HUES64 (cell line): ENCODE measurements at regions not wholly inside any gene's neighbourhood (a gene's known extent, or its start where the extent isn't known, plus 50 kb on each side); places are given as distances from the start of the nearest gene placed in this dataset.
A peak's percentile ranks its signal among the peaks of the same experiment; 100 is the strongest.

Source experiments
- H3K27ac ChIP-seq: 2 replicates; pipeline ENCODE4 v1.7.0; 2013; ENCODE audit warnings: low read depth, low read length, inconsistent platforms
- H3K27me3 ChIP-seq: 2 replicates; pipeline ENCODE4 v1.6.1; 2013; ENCODE audit warnings: mild to moderate bottlenecking, low read length; ENCODE audit not compliant: insufficient read depth
- H3K36me3 ChIP-seq: 2 replicates; pipeline ENCODE4 v1.6.1; 2013; ENCODE audit warnings: mild to moderate bottlenecking, low read length; ENCODE audit not compliant: insufficient read depth
- H3K4me1 ChIP-seq: 2 replicates; pipeline ENCODE4 v1.6.1; 2013; ENCODE audit warnings: mild to moderate bottlenecking, low read length, moderate library complexity; ENCODE audit not compliant: insufficient read depth
- H3K4me3 ChIP-seq: 2 replicates; pipeline ENCODE4 v1.5.1; 2013; ENCODE audit warnings: mild to moderate bottlenecking, low read length, moderate library complexity
- H3K9ac ChIP-seq: 2 replicates; pipeline ENCODE4 v1.6.1; 2013; ENCODE audit warnings: mild to moderate bottlenecking, low read depth, low read length
- H3K9me3 ChIP-seq: 2 replicates; pipeline ENCODE4 v1.6.1; 2013; ENCODE audit warnings: low read depth, low read length; ENCODE audit not compliant: insufficient read depth
- WGBS: fragments of 150-250, 120-280 bp; methylation state at CpG from one replicate; pipeline ENCODE4 v1.1.7; 2013; ENCODE audit warnings: missing lambda C conversion rate; 5-methylcytosine and 5-hydroxymethylcytosine counted together

- Histone ChIP-seq H3K27me3 (no peaks in the 10 kb centered on the region), H3K9me3 (no peaks in the 10 kb centered on the region), H3K27ac (no peak overlapping the region), H3K4me1 (no peaks in the 10 kb centered on the region), H3K36me3 (no peaks in the 10 kb centered on the region), H3K4me3 (no peak overlapping the region), H3K9ac (no peak overlapping the region)
- 60% methylated on average over 2 of the region's 3 CpGs for WGBS
These were observed 861.4 kb upstream of the NECTIN3 start for GRCh38 chr3:110210086-110210660.

- Histone ChIP-seq H3K9me3 (no peaks in the 10 kb centered on the region), H3K9ac (no peak overlapping the region), H3K27ac (no peak overlapping the region), H3K4me1 (no peaks in the 10 kb centered on the region), H3K36me3 (no peaks in the 10 kb centered on the region), H3K4me3 (no peak overlapping the region), H3K27me3 (no peaks in the 10 kb centered on the region)
- WGBS, result no CpG with 5 or more reads among the region's 1 CpG
These were observed 845.0 kb upstream of the NECTIN3 start for GRCh38 chr3:110226645-110227044.

GRCh38 chr3:110227991-110228390 is 843.6 kb upstream of the NECTIN3 start:
- 92% methylated on average over 4 of the region's 4 CpGs for WGBS
- Histone ChIP-seq H3K36me3 (no peaks in the 10 kb centered on the region), H3K4me1 (no peaks in the 10 kb centered on the region)

GRCh38 chr3:110234831-110235230 is 836.8 kb upstream of the NECTIN3 start:
- no peaks in the 10 kb centered on the region for H3K36me3 ChIP-seq
- H3K4me3 ChIP-seq, result no peak overlapping the region
- peaks cover 30% of the 10 kb centered on the region for H3K4me1 ChIP-seq
- H3K27me3 ChIP-seq, result no peaks in the 10 kb centered on the region
- no peak overlapping the region for H3K9ac ChIP-seq
- no peaks in the 10 kb centered on the region for H3K9me3 ChIP-seq
- 100% methylated on average over 1 of the region's 4 CpGs for WGBS
- no peak overlapping the region for H3K27ac ChIP-seq

More at GRCh38 chr3:110227991-110228390, 843.6 kb upstream of the NECTIN3 start:
- H3K9me3 ChIP-seq, result no peaks in the 10 kb centered on the region
- H3K9ac ChIP-seq, result no peak overlapping the region
- H3K4me3 ChIP-seq, result no peak overlapping the region
- no peaks in the 10 kb centered on the region for H3K27me3 ChIP-seq
- H3K27ac ChIP-seq, result no peak overlapping the region

GRCh38 chr3:110236976-110237610 is 834.5 kb upstream of the NECTIN3 start:
- H3K4me3 ChIP-seq, result no peak overlapping the region
- WGBS, result 63% methylated on average over 3 of the region's 3 CpGs
- H3K36me3 ChIP-seq, result no peaks in the 10 kb centered on the region
- no peaks in the 10 kb centered on the region for H3K9me3 ChIP-seq
- H3K27me3 ChIP-seq, result no peaks in the 10 kb centered on the region
- H3K27ac ChIP-seq, result peak overlapping the region; percentile 44
- no peak overlapping the region for H3K9ac ChIP-seq
- H3K4me1 ChIP-seq, result peaks cover 30% of the 10 kb centered on the region

- Histone ChIP-seq H3K36me3 (no peaks in the 10 kb centered on the region), H3K27me3 (no peaks in the 10 kb centered on the region), H3K27ac (no peak overlapping the region), H3K9me3 (no peaks in the 10 kb centered on the region), H3K4me3 (no peak overlapping the region), H3K4me1 (peaks cover 2% of the 10 kb centered on the region; the same call in 1 of the 2 replicates), H3K9ac (no peak overlapping the region)
- 96% methylated on average over 3 of the region's 4 CpGs for WGBS
These were observed 828.5 kb upstream of the NECTIN3 start for GRCh38 chr3:110243081-110243480.

GRCh38 chr3:110246796-110247376 is 824.7 kb upstream of the NECTIN3 start:
- H3K9ac ChIP-seq, result no peak overlapping the region
- no peaks in the 10 kb centered on the region for H3K9me3 ChIP-seq
- 100% methylated on average over 1 of the region's 2 CpGs for WGBS
- H3K27ac ChIP-seq, result no peak overlapping the region
- no peak overlapping the region for H3K4me3 ChIP-seq
- H3K4me1 ChIP-seq, result no peaks in the 10 kb centered on the region
- no peaks in the 10 kb centered on the region for H3K36me3 ChIP-seq
- no peaks in the 10 kb centered on the region for H3K27me3 ChIP-seq

GRCh38 chr3:110248666-110249065 is 823.0 kb upstream of the NECTIN3 start:
- no peaks in the 10 kb centered on the region for H3K9me3 ChIP-seq
- H3K27ac ChIP-seq, result no peak overlapping the region
- WGBS, result no CpG with 5 or more reads among the region's 1 CpG
- H3K4me3 ChIP-seq, result no peak overlapping the region
- no peaks in the 10 kb centered on the region for H3K36me3 ChIP-seq
- H3K27me3 ChIP-seq, result no peaks in the 10 kb centered on the region
- no peaks in the 10 kb centered on the region for H3K4me1 ChIP-seq
- H3K9ac ChIP-seq, result no peak overlapping the region

- H3K9ac ChIP-seq, result no peak overlapping the region
- no peak overlapping the region for H3K4me3 ChIP-seq
- H3K36me3 ChIP-seq, result no peaks in the 10 kb centered on the region
- no peaks in the 10 kb centered on the region for H3K9me3 ChIP-seq
- no peaks in the 10 kb centered on the region for H3K4me1 ChIP-seq
- H3K27ac ChIP-seq, result no peak overlapping the region
- no CpG with 5 or more reads among the region's 2 CpGs for WGBS
- H3K27me3 ChIP-seq, result no peaks in the 10 kb centered on the region
These were observed 817.8 kb upstream of the NECTIN3 start for GRCh38 chr3:110253794-110254193.

- Histone ChIP-seq H3K4me1 (no peaks in the 10 kb centered on the region), H3K27me3 (no peaks in the 10 kb centered on the region), H3K4me3 (no peak overlapping the region), H3K27ac (no peak overlapping the region), H3K36me3 (no peaks in the 10 kb centered on the region), H3K9ac (no peak overlapping the region), H3K9me3 (no peaks in the 10 kb centered on the region)
- 93% methylated on average over 7 of the region's 7 CpGs for WGBS
These were observed 817.0 kb upstream of the NECTIN3 start for GRCh38 chr3:110254591-110254990.

GRCh38 chr3:110261141-110261540 is 810.5 kb upstream of the NECTIN3 start:
- Histone ChIP-seq H3K27ac (no peak overlapping the region), H3K36me3 (no peaks in the 10 kb centered on the region), H3K4me1 (peaks cover 17% of the 10 kb centered on the region), H3K9me3 (no peaks in the 10 kb centered on the region), H3K4me3 (no peak overlapping the region), H3K9ac (no peak overlapping the region), H3K27me3 (no peaks in the 10 kb centered on the region)
- 93% methylated on average over 1 of the region's 1 CpG for WGBS
